NT2/D1 (cell line): ENCODE measurements at regions not wholly inside any gene's neighbourhood (a gene's known extent, or its start where the extent isn't known, plus 50 kb on each side); places are given as distances from the start of the nearest gene placed in this dataset.

Experiments
- SUZ12 ChIP-seq: IDR thresholded peaks from 2 replicates; pipeline ENCODE4 v1.6.1; 2011; ENCODE audit not compliant: insufficient read length, insufficient read depth; ENCODE audit errors: extremely low read depth
- YY1 ChIP-seq: IDR thresholded peaks from 2 replicates; pipeline ENCODE4 v1.6.1; 2011; ENCODE audit not compliant: insufficient read length, insufficient read depth
- ZNF274 ChIP-seq: IDR thresholded peaks from 2 replicates; pipeline ENCODE4 v1.6.1; 2011; ENCODE audit warnings: mild to moderate bottlenecking, low read depth, low read length

- no peak for TF ChIP-seq YY1
- no peak for TF ChIP-seq ZNF274
- no peak for TF ChIP-seq SUZ12
Measured at GRCh38 chrX:966396-967070, 245.9 kb downstream of the CRLF2 start.
